HS-27A (cell line): ENCODE measurements at regions not wholly inside any gene's neighbourhood (a gene's known extent, or its start where the extent isn't known, plus 50 kb on each side); places are given as distances from the start of the nearest gene placed in this dataset.

ENCODE experiments used
- DNase-seq: peaks from one replicate; pipeline ENCODE4 v3.0.0-alpha.2; 2012; ENCODE audit warnings: low read depth, missing footprints

DNA sequence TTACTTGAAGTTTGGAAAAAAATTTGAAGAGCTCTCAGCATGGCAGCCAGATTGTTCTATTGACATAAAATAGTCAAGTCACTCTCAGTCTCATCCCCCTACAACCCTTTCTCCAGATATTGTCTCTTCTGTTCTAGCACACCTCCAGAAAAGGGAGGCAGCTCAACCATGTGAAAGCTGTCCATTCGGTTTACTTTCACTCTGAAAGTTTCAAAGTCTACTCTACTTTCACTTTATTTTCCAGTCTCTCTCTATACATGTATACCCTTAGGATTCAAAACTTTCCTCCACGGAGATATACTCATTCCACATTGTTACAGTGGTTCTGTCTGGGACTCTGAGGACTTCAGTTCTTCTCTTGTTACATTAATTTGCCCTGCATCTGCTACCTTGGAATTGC, 111.0 kb upstream of the STAC start:
- DNase-seq, result no peak

DNA sequence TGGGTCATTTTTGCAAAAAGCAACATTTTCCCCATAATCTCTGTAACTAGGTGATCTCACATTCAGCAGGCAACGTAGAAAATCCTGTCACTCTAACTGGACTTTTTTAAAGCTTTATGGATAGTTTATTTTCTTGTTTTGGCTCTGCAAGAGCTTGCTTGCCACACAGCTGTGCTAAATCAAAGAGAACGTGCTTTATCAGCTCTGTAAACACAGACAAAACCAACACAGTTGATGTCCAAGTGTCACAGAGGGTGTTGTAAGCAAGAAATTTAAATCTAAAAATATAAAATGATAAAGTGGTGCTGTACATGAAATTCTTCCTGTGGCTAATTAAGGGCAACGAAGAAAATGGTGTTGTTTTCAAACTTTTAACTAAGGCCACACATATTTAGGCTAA, 97.5 kb upstream of the STAC start:
- DNase-seq, result no peak

DNA sequence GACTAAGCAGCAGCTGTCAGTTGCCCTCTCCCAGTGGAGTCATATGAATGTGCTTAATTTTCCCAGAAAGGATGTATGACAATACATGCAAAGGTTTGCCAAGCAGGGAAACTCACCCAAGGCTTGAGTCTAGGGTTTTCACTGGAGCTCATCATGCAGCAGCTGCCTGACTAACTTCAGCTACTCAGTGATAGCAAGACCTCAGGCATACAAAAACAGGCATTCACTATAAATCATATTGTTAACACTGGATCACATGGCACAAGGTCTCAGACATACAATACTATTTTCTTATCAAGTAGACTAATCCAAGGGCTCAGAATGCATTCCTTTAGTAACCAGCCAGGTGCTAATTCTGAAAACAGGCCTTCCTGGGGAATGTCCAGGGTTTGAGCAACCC, 85.0 kb upstream of the STAC start:
- DNase-seq, result no peak

DNA sequence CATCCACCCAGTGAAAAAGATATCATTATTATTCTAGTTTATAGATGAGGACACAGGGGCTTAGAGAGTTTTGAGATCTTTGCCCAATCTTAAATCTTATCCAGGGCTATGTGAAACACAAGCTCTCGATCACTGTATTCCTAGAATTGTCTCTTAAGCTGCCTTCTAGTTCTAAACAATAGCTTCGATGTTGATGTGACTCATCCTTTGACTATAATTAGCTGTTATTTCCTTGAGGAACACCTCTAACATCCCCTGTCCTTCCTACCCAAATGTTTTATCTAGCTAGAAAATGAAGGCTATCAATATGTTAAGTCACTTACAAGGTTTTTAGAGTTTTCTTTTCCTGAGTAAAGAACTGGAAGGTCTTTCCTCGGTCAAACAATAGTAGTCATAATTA, 83.1 kb upstream of the STAC start:
- DNase-seq, result no peak

DNA sequence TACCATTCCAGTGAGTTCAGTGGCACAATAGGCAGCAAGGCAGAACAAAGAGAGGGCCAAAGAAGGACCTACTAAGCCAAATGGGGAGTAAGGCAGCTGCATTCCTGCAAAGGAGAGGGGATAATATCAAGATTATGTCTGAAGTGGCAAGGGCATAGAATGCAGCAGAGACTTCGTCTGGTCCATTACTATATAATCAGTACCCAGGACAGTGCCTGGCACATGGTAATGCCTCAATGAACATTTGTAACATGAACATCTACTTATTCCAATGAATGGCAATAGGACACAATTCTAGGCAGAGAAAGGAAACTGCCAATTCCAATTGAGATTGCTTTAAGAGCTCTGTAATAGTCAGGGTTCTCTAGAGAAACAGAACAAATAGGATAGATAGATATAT, 82.1 kb upstream of the STAC start:
- DNase-seq, result no peak

DNA sequence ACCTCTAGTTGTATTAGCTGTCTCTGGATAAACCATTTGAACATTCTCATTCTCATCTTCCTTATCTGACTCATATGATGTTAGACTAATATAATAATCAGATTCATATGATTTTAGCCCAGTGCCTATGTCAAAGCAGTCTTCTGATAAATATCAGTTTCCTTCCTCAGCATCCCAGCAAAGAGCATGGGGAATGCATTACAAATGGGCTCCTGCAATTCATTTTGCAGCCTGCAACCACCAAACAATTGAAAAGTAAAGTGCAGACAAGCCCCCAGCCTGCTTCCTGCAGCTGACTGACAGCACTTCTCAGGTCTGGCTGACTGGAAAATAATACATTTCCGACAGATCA, 78.2 kb upstream of the STAC start:
- no peak for DNase-seq

DNA sequence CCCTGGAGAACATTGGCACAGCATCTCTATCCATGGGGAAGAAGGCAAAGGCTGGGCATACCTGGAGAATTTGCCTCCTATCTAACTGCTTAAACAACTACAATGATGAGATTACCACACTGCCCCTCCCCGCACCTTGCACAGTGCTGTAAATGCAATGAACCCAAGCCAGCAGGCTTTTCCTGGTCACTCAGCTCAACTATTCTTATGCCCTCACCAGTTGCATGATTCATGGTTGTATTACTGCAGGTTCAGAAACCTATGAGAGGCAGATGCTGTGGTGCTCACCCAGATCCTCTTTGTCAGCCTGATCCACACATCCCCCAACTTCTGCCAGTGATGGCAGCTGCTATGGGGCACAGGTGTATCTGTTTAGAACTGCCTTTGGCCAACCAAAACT, 77.7 kb upstream of the STAC start:
- no peak for DNase-seq

DNA sequence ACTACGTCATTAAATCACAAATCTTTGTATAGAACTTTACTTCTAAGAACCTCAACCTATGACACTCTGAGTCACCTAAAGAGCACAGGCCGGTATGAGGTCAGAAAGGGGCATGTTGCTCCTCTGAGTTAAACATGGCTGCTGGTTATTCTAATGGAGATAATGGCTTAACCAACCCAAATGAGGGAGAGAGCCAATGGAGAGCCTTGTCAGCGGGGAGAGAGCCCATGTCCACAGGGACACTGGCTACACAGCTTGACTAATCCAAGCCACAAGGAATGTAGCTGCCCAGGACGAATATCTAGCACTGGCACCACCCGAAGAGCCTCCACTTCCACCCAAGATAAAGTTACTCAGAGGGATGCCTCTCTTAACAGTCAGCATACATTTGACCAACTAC, 77.0 kb upstream of the STAC start:
- DNase-seq, result peak; percentile 12

DNA sequence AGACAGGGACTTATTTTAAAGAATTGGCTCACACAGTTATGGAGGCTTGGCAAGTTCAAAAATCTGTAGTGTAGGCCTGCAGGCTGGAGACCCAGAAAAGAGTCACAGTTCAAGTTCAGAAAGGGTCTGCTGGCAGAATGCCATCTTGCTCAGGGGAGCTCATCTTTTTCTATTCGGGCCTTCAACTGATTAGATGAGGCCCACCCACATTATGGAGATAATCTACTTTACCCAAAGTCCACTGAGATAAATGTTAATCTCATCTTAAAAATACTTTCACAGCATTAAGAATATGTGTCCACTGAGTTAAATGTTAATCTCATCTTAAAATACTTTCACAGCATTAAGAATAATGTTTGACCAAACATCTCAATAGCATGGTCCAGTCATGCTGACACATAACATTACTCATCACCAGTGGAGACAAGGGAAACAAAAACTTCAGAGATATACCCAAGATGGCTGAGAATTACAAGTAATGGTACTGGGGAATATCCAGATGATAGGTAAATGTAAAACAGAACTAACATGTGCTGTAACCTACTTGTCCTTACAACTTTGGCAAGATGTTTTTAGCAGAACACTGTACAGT, 74.3 kb upstream of the STAC start:
- peak; percentile 7 for DNase-seq

DNA sequence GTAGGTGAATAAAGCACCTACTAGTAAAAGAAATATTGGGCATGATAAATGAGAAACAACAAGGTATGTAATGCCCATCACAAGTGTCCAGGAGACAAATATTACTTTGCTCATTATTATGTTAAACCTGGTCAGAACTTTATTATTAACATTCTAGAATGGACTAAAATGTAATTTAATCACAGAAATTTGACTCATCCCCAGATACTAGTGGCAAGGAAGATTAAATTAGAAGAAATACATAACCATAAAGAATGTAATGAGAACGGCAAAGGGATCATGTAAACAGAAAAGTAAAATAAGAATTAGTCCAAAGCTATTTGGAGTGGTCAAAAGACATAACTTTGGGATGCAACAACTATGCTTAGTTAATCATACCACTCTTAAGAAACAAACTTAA, 71.2 kb upstream of the STAC start:
- no peak for DNase-seq

DNA sequence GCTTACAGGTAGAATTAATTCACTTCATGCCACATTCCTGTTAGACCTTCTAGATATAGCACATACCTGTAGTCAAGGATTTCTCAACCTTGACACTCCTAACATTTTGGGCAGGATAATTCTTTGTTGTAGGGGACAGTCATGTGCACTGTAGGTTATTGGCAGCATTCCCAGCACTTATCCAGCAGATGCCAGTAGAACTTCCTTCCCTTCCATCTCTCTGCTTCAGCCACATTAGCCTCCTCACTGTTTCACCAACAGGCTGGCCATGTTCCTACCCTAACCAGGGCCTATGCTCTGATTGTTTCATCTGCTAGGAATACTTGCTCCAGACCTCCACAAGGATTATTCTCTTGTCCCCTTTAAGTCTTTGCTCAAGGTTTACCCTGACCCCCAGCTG, 68.0 kb upstream of the STAC start:
- peak; percentile 12 for DNase-seq

DNA sequence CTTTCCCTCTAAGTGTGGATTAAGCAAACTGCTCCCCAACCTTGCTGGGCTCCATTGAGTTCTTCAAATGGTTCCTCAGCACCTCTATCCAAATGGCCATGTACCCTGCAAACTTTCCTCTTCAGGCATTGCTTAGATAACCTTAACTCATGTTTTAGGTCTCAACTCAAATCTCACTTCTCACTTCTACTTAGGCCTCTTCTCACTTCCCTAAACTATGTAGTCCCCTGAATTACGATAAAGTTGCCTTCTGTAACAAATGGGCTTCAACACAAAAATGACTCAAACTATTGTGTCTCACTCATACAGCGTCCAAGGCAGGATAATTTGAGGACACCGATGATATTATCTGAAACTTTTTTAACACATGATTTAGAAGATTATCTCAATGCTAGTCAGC, 62.4 kb upstream of the STAC start:
- no peak for DNase-seq

DNA sequence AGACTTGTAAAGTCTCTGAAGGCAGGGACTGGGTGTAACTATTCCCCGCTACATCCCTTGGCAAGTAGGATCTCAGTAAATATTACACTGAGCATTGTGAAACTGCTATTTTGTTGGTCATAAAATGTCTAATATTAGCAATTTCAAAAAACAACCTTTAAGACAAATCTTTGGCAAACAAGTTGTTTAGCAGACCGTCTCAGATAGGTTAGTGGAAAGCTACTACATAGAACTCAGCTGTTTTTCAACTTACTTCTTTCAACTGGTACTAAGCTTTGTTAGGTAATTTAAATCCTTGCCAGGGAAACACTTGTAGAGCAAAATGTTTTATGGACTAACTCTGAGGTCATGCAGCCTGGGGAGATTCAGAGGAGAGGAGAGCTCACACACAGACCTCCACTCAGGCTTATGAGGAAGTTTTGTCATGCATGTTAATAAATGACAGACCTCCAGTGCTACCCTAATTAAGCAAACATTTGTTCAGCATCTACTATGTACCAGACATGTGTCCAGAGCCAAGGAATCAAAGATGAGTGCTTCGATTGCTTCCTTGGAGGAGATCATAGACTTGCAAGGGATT, 61.6 kb upstream of the STAC start:
- no peak for DNase-seq

DNA sequence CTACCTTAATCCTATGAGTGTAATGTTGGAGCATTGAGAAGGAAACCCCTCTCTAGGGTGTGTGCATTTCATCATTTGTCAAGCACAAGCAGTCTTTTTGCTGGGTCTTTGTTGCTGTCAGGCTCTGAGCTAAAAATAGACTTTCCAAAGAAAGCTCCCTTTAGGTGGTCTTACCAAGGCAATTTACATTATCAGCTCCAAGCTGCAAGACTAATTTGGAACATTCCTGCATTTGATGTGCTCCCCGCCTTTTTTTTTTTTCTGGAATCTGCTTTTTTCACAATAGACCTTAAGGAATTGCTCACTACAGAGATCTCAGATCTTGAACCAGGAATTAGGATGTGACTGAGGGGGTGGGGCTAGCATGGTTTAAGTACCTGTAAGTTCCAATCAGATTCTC, 60.6 kb upstream of the STAC start:
- no peak for DNase-seq
